Ectodermal cell (in vitro differentiated cells): ENCODE measurements at regions not wholly inside any gene's neighbourhood (a gene's known extent, or its start where the extent isn't known, plus 50 kb on each side); places are given as distances from the start of the nearest gene placed in this dataset.

Experiments
- H3K27ac ChIP-seq: 2 replicates; pipeline ENCODE4 v1.7.0; 2013; ENCODE audit warnings: mild to moderate bottlenecking, low read depth, low read length; ENCODE audit not compliant: insufficient read depth, poor library complexity, severe bottlenecking
- H3K27me3 ChIP-seq: 2 replicates; pipeline ENCODE4 v1.7.0; 2013; ENCODE audit warnings: mild to moderate bottlenecking, low read length; ENCODE audit not compliant: insufficient read depth, control insufficient read depth, poor library complexity, severe bottlenecking
- H3K36me3 ChIP-seq: one replicate; pipeline ENCODE4 v1.7.0; 2013; ENCODE audit warnings: low read length; ENCODE audit not compliant: control insufficient read depth, insufficient read depth
- H3K4me1 ChIP-seq: one replicate; pipeline ENCODE4 v1.7.0; 2013; ENCODE audit warnings: low read length; ENCODE audit not compliant: control insufficient read depth, insufficient read depth
- H3K4me3 ChIP-seq: 2 replicates; pipeline ENCODE4 v1.7.0; 2013; ENCODE audit warnings: low read depth, low read length, control low read depth; ENCODE audit not compliant: insufficient read depth
- H3K9me3 ChIP-seq: 2 replicates; pipeline ENCODE4 v1.7.0; 2013; ENCODE audit warnings: mild to moderate bottlenecking, low read length, moderate library complexity; ENCODE audit not compliant: control insufficient read depth
- WGBS, 2 experiments: methylation state at CpG; one replicate each; pipeline ENCODE4 v1.1.7; 2013; ENCODE audit warnings: missing lambda C conversion rate in 2 of 2; 5-methylcytosine and 5-hydroxymethylcytosine counted together

DNA sequence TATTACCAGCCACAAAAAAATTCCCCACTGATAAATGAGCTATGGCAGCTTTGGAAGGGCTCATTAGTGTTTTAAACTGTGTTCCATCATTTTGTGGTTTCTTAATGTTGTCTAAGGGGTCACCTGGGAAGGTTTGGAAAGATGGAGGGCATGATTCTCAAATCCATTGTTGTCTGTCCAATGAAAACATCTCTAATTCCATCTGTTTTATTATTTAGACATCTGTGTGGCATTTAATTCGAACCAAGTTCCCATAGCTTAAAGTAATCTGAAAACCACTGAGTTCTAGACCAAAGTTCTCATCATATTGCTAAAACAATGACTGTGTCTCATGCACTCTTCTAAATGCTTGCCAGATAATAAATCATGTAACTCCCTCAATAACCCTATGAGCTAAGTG, 103.8 kb upstream of the PPP3CA start:
- WGBS, 2 experiments: 88 to 93% methylated on average over 1 of the region's 1 CpG
- Histone ChIP-seq H3K27me3 (no peaks in the 10 kb centered on the region), H3K4me1 (no peaks in the 10 kb centered on the region), H3K4me3 (no peak overlapping the region), H3K27ac (no peak overlapping the region), H3K36me3 (no peaks in the 10 kb centered on the region), H3K9me3 (no peaks in the 10 kb centered on the region)

DNA sequence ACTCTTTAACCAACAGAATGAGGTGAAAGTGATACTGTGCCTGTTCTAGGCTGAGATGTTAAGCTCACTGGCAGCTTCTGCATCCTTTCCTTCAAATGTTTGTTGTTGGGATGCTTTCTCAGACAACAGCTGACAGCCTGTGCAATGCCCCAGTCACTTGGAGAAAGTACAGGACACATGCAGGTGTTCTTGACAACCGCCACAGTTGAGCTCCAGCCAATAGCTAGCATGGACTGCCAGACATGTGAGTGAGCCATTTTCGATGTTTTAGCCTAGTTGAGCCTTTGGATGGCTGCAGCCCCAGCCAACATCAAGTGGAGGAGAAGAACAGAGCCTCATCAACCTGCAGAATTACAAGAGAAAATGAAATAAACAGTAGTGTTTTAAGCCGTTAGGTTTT, 94.1 kb upstream of the PPP3CA start:
- WGBS, 2 experiments: 92 to 96% methylated on average over 3 of the region's 3 CpGs
- Histone ChIP-seq H3K4me3 (no peak overlapping the region), H3K9me3 (no peaks in the 10 kb centered on the region), H3K36me3 (no peaks in the 10 kb centered on the region), H3K4me1 (no peaks in the 10 kb centered on the region), H3K27me3 (no peaks in the 10 kb centered on the region), H3K27ac (no peak overlapping the region)

DNA sequence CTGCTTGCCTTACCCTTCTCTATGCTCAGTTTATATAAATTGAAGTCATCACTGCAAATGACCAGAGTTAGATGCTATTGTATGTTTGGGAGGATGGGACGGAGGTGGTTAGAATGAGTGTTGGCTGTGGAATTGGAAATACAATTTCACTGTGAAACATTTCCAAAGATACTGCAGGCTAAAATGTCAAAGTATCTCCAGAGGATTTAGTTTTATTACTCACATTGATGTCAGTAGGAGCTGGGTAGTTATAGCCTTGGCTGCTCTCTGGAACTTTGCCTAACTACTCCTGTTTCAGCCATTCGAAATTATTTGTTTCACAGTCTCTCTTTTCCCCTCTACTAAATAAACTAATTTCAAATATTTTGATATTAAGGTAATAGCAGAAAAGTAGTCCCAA, 92.6 kb upstream of the PPP3CA start:
- no peaks in the 10 kb centered on the region for H3K27me3 ChIP-seq
- WGBS, 2 experiments: 87 to 96% methylated on average over 1 of the region's 2 CpGs

DNA sequence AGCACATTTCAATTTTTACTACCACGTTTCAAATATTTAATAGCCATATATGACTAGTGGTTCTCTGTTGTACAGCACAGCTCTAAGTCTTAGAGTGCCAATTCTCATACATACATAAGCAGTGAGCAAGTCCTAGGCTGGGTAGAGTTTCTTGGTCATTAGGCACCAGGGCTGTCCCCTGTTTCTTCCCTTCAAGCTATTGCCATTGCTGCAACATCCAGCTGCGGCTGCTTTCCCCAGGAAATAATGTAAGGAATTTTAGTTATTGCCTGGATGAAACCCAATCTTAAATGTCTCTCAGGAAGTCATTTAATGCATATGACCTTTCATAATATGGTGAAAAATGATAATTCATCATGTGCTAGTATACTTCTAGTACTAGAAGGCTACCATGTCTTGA, 74.1 kb upstream of the PPP3CA start:
- Histone ChIP-seq H3K27me3 (no peaks in the 10 kb centered on the region), H3K4me1 (peaks cover 10% of the 10 kb centered on the region), H3K4me3 (no peak overlapping the region), H3K9me3 (no peaks in the 10 kb centered on the region), H3K27ac (no peak overlapping the region), H3K36me3 (no peaks in the 10 kb centered on the region)
- 71% methylated on average over 1 of the region's 2 CpGs; no CpG with 5 or more reads in 1 of the 2 experiments for WGBS, 2 experiments

More for the DNA sequence above, 92.6 kb upstream of the PPP3CA start:
- no peak overlapping the region for H3K4me3 ChIP-seq
- H3K9me3 ChIP-seq: no peaks in the 10 kb centered on the region
- H3K36me3 ChIP-seq: no peaks in the 10 kb centered on the region
- no peaks in the 10 kb centered on the region for H3K4me1 ChIP-seq
- no peak overlapping the region for H3K27ac ChIP-seq

DNA sequence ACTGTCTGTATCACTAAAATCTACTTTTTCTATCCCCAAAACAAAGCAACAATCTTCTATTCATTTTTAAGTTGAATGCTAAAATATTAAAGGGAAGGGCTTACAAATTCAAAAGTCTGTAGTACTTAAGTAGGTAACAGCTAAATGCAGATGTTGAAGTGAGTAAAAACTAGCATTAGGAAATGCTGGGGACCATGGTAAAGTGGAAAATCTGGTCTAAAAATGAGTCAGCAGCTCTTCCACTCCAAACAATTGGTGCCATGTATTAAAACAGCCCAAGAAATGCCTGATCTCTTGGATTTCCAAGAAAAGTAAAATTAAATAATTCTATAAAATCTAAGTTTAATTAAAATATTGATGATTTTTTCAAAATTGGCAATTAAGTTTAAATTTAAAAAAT, 73.3 kb upstream of the PPP3CA start:
- H3K4me3 ChIP-seq: no peak overlapping the region
- no peaks in the 10 kb centered on the region for H3K36me3 ChIP-seq
- H3K4me1 ChIP-seq: peaks cover 10% of the 10 kb centered on the region
- H3K9me3 ChIP-seq: no peaks in the 10 kb centered on the region
- no peak overlapping the region for H3K27ac ChIP-seq
- H3K27me3 ChIP-seq: no peaks in the 10 kb centered on the region

DNA sequence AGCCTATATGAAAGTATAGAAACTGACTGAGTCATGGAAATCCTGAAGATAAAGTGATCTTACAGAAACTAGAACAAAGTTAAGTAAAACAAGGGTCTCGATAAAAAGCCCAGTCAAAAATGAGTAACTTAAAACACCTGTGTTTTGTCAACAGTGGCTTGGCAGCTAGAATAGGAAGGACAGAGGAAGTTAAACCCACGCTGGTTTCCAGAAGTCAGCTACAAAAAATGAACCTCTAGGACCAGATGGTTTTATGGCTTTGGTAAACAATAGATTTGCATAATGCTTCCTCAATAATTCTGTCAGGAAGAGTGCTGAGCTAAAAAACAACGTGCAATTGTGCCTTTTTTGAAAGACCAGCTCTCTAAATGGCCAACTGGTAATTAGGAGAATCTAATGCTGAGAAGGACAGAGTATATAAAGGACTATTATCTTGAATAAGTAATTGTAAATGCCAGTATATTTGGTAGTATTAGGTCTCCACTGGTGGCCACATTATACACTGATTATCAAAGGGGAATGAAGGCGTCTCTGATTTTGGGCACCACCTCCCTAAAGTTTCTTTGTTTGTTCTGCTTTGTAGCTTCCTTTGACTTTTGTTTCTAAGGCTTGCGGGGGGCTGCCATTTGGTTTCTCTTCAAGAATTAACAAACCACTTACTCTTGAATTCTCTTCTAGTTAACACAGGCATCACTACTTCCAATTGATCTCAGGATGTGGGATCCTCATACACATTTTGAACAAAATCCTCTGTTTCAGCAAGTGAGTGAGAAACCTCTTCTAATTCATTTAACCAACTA, 72.2 kb upstream of the PPP3CA start:
- Histone ChIP-seq H3K27ac (peak overlapping the region; percentile 9), H3K9me3 (no peaks in the 10 kb centered on the region), H3K4me3 (no peak overlapping the region), H3K4me1 (peaks cover 10% of the 10 kb centered on the region), H3K27me3 (no peaks in the 10 kb centered on the region), H3K36me3 (no peaks in the 10 kb centered on the region)
- 31 to 40% methylated on average over 5 of the region's 5 CpGs for WGBS, 2 experiments

DNA sequence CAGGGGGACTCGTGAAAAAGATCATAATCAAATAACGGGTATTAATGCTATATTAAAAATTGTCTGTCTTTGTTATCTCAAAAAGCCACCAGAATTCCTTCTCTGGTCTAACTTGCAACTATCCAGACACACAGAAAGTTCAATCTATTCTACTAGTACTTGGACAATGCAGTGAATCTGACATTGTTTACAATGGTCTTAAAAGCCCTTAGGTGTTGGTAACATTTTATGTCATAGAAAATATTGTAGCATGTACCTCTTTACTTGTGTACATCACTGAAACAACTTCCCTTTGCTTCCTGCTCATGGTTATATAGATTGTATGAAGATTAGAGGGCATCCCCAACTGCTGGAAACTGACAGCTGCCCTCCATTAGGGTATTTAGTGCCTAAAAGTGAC, 71.1 kb upstream of the PPP3CA start:
- Histone ChIP-seq H3K36me3 (no peaks in the 10 kb centered on the region), H3K4me1 (peaks cover 10% of the 10 kb centered on the region), H3K27me3 (no peaks in the 10 kb centered on the region), H3K4me3 (no peak overlapping the region), H3K27ac (no peak overlapping the region), H3K9me3 (no peaks in the 10 kb centered on the region)
- 97% methylated on average over 2 of the region's 2 CpGs; no CpG with 5 or more reads in 1 of the 2 experiments for WGBS, 2 experiments

DNA sequence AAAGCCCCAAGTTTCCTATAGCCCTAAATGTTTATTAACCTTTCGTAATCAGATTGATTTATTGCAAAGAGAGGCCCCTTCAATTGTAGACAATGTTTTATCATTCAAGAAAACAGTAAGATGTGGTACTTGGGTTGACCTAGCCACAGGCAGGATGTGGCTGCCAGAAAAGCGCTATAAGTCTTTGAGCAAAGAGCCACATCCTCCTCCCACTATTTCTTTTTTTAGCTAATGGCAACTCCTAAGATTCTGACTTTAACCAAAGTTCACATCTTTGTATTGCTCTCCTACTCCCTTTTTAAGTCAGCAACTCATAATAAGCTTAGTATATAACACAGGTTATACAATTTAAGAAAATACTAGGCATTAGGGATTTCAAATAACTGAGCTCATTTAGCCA, 70.7 kb upstream of the PPP3CA start:
- Histone ChIP-seq H3K9me3 (no peaks in the 10 kb centered on the region), H3K4me1 (peaks cover 10% of the 10 kb centered on the region), H3K36me3 (no peaks in the 10 kb centered on the region), H3K4me3 (no peak overlapping the region), H3K27ac (no peak overlapping the region), H3K27me3 (no peaks in the 10 kb centered on the region)
- 81 to 92% methylated on average over 2 of the region's 2 CpGs for WGBS, 2 experiments

DNA sequence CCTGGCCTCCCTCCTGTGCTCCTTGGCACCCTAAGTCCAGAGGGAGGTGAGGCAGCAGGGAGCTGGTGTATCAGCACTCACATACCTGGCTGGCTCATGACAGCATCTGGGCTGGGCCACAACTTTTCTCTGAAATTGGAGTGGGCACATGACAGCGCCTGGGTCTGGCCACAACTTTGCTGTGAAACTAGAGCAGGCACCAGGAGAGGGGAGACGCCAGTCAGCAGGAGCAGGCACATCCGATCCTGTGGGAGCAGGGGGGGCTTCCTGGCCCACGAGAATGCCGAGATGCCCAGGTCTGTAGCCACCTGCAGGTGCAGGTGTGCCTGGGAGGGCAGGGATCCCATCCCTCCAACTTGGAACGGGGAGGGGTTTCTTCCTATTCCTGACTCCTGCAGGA, 69.7 kb upstream of the PPP3CA start:
- 95% methylated on average over 6 of the region's 6 CpGs for WGBS, 2 experiments
- Histone ChIP-seq H3K36me3 (no peaks in the 10 kb centered on the region), H3K27ac (no peak overlapping the region), H3K4me1 (peaks cover 10% of the 10 kb centered on the region), H3K27me3 (no peaks in the 10 kb centered on the region), H3K4me3 (no peak overlapping the region), H3K9me3 (no peaks in the 10 kb centered on the region)

DNA sequence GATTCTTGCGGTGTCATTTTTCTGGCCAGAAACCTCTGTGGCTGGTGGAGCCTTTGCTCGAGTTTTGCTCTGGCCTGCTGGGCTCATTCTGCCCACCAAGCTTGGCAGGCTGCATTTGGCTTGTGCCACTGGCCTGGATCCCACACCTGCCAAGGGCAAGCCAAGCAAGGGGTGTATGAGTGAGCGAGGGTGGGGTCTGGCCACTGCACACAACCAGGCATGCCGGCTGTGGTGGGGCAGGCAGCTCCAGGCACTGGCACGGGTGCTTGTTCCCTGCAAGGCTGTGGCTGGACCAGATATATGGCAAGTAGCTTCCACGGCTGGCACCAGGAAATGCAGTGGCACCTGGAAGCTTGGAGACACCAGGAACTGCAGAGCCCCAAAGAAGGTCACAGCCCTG, 68.6 kb upstream of the PPP3CA start:
- Histone ChIP-seq H3K4me3 (no peak overlapping the region), H3K9me3 (no peaks in the 10 kb centered on the region), H3K27me3 (no peaks in the 10 kb centered on the region), H3K27ac (no peak overlapping the region), H3K36me3 (no peaks in the 10 kb centered on the region), H3K4me1 (peaks cover 10% of the 10 kb centered on the region)
- 93 to 97% methylated on average over 6 of the region's 6 CpGs for WGBS, 2 experiments
